GM21390 (cell line): ENCODE measurements at regions not wholly inside any gene's neighbourhood (a gene's known extent, or its start where the extent isn't known, plus 50 kb on each side); places are given as distances from the start of the nearest gene placed in this dataset.
"Not testable (repeated sequence)": the region's sequence is repeated elsewhere in the genome, so short reads cannot be mapped to it uniquely, and the experiment has no call there.

Source experiments
- ATAC-seq: cut with Tn5 transposase; IDR thresholded peaks from one replicate; pipeline ENCODE4 v1.9.1; 2021; ENCODE audit not compliant: unreplicated experiment

DNA sequence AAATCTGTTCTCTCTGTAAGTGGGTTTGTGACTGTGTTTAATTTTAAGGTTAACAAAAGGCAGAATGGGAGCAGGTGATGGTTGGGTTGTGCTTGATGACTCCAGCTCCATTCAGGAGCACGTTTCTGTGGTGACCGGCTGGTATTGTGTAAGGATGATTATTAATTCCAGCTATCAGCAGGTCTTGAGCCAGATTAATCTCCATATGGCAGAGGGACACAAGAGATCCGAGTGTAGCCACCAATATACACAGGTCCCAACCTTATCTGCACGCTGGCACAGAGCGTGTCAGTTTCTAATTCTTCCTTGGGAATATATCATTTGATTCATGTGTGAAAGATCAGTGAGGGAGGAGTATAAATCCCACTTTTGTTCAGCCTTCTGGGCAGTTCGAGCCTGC is 199.0 kb upstream of the DCC start:
- no peak for ATAC-seq

DNA sequence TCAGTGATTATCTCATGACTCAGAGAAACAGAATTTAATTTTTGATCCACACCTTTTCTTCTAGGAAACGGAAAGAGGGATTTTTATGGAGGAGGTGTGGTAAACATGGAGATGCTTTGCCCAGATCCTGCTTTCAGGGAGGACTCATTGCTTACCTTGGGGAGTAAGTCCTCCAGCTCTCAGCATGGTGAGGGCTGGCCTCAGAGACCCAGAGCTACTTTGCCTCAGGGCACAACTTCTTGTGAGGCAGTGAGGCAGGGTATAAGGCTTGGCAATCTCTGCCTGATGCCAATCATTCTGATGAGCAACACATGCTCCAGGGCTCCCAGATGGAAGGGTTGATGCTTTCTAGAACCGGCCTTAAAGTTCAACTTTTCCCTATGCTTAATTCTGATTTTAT is 189.9 kb upstream of the DCC start:
- ATAC-seq: no peak

DNA sequence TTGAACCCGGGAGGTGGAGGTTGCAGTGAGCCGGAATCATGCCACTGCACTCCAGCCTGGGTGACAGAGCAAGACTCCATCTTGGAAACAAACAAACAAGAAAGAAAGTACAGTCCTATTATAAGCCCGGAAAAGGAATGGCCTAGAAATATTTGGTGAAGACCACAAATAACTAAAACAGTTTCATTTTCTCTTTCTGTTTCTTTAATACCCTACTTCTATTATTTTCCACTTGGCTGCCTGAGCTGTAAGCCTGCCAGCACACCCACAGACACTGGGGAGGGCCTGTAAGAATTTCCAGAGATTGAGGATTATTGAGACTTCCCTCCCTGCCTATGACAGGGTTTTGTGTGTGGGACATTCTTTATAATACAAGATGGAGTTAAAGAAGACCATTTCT is 188.0 kb upstream of the DCC start:
- no peak for ATAC-seq

DNA sequence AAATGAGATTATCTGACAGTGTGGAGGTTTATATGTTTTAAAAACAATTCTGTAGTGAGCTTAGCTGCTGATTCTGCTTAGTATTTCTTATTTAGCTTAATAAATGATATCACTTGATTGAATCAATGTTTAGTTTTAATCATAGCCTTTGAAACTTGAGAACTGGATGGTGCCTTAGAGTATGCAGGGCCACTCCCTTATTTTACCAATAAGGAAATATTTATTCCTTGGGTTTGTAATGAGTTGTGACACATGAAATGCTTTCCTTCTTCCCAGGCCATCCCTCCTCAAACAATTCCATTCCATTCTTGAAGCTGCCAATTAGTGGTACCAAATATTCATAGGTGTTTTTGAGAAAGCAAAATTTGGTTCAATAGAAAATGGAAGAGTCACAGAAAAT is 183.8 kb upstream of the DCC start:
- ATAC-seq: no peak

DNA sequence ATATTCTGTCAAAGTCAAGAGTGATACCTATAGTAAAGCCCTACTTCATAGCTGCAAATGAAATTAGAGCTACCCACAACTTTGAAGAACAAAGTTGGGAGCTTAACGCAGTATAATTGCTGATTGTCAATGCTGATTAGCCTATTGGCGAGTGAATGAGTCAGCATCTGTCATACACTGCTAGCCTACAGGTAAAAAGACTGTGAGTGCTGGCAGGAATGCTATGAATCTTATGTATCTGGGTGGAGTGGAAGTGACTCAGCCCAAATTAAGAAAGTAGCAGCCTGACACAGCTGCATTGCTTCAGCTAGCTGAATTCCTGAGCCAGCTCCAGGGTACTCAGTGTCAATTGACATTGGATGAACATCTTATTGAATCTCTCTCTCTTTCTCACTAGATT is 179.4 kb upstream of the DCC start:
- ATAC-seq: no peak

DNA sequence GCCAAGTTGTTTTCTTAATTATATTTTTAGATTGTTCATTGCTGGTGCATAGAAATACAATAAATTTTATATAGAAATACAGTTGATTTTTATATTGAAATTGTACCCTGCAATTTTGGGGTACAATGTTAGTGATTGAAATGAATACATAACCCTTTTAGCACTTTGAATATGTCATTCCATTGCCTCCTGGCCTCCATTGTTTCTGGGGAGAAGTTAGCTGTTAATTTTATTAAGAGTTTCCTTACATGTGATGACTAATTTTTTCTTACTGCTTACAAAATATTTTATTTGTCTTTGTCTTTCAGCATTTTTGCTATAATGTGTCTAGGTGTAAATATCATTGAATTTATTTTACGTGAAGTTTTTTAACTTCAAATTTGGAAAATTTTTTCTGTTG is 176.5 kb upstream of the DCC start:
- no peak for ATAC-seq

DNA sequence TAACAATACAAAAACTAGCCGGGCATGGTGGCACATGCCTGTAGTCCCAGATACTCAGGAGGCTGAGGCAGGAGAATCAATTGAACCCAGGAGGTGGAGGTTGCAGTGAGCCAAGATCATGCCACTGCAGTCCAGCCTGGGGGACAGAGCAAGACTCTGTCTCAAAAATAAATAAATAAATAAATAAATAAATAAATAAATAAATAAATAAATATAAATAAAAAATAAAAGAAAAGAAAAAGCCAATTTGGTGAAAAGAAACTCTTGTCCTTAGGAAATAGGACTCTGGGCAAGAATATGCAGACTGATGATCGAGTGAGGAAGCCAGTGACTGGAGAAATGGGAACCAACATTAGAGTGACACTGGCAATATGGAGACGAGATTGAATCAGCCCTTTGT is 171.9 kb upstream of the DCC start:
- not testable (repeated sequence) for ATAC-seq

DNA sequence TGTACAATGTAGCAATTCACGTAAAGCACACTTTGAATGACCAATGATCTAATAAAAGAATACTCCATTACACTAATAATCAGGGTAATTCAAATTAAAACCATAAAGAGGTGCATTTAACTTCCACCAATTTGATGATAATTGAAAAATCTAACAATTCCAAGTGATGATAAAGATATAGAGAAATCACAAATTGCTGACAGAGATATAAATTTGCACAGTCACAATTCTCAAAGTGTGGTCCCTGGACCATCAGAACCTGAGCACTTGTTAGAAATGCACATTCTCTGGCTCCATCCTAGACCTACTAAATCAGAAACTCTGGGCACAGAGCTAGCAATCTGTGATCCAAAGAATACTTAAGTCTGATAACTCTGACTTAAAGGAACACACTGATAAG is 165.8 kb upstream of the DCC start:
- no peak for ATAC-seq

DNA sequence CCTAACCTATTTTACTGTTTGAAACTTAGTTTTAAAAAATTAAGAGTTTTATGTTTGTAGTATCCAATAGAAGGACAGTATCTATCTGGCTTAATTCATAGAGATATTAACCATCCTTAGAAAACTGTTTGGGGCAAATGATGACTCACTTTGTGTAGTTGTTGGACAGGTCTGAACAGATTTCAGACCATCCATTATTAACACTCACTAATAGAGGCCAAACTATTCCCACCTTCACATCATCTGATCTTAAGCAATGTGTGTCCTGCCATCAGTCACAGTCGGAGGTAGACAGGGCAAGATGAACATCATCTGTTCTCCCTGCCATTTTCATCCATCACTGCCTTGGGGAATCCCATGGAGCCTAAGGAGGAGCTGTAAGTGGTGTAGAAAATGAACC is 164.6 kb upstream of the DCC start:
- no peak for ATAC-seq

DNA sequence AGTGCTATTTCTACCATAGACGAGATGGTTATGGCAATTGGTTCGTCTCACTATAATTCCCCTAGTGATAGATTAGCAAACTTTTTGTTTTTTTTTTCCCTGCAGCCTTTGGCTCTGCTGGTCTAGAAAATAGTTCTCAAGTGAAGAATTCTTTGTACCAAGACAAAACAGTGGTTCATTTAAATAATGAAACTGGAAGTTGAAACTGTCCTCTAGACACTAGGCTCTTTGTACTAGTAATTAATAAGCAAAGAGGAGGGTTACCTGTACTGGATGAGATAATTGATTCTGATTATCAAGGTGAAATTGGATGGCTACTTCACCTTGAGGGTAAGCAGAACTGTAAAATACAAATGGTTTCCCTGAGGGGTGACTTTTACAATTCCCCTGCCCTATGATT is 156.9 kb upstream of the DCC start:
- ATAC-seq: no peak

DNA sequence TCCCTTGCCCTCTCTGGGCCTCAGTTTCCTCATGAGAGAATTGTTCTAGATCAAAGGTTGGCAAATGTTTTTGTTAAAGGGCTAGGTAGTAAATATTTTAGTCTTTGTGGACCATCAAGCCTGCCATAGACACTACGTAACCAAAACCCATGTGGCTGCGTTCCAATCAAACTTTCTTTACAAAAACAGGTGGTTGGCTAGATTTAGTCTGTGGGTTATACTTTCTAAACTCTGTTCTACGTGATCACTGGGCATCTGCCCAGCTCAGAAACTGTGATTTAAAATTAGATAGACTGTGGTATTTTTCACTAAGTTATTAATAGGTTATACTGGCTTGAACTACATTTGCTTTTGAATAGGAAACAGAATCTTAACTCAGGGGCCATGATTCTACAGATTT is 149.8 kb upstream of the DCC start:
- no peak for ATAC-seq

DNA sequence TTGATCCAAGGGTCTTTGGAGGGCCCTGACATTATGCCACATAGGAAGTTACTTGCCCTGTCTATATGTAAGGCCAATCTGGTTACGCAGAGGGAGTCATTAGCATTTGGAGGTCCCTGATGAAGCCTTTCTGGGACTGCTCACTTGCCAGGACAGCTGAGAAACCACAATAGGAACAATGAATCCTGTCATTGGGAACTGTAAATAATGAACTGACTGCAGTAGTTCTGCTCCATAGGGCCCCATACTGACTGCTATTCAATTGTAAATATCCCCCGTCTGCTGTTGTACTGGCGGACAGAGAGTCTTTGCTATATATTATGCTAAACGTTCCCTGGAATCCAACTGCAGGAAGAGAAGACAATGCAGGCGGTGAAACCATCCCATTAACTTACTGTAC is 149.4 kb upstream of the DCC start:
- ATAC-seq: no peak

DNA sequence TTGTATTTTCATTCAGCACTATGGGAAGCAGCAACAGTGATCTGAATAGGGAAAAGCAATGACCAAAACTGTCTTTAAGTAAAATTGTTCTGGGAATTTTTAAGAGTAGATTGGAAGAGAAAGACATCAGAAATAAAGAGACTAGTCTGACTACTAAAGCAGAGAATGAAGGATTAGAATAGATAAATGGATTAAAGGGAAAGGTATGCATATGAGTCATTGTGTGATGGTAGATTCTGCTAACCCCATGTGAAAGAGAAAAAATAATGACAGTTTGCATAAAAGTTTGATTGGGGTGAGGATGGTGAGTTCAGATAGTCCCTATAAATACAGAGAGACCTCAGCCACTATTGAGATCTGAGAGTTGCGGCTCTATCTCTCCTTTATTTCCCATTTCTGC is 139.6 kb upstream of the DCC start:
- no peak for ATAC-seq

DNA sequence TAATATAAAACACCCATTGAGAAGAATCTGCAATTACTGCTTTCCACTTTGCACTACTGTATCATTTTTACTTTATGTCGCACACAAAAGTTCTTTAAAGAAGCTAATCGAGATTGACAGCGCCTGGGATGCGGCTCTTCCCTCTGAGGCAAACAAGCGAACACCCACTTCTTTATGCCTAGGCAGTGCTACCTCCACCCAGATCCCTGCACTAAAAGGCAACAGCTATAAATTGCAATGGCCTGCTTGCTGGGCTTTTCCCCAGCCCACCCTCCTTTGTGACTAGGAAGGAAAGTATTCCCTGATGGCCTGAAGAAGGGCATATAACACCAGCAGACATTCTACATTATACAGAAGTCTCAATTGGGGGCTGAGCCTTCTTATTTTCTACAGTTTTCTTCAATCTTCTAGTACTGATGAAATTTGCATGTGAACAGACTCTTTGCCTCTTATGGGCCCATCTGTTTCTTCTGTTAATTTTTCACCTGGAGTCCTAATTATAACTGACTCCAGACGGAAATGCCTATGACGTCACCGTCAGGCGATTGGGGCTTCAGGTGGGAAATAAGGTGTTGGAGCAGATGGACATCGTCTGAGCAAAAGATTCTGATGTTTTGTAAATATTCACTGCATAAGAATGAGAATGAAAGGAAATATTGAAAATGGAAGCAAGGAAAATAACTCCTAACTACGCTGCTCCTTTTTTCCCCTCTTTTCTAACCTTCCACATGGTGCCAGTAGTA is 138.9 kb upstream of the DCC start:
- ATAC-seq: no peak

DNA sequence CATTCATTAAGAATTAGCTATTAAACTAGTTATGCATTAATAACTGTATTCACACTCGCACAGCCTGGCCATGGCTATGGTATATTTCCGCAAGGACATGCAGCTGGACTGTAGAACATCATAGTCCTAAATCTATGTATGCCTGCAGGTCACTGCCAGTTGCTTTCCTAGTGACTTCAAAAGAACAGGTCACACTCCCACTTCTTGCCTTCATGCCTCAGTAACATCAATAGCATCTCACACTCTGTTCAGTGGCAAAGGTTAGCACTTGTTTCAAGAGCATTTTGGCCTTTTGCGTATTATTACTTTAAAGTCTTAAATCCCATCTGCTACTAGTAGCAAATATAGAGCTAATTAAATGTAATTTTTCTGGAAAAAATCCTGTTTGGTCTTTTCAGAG is 131.4 kb upstream of the DCC start:
- no peak for ATAC-seq

DNA sequence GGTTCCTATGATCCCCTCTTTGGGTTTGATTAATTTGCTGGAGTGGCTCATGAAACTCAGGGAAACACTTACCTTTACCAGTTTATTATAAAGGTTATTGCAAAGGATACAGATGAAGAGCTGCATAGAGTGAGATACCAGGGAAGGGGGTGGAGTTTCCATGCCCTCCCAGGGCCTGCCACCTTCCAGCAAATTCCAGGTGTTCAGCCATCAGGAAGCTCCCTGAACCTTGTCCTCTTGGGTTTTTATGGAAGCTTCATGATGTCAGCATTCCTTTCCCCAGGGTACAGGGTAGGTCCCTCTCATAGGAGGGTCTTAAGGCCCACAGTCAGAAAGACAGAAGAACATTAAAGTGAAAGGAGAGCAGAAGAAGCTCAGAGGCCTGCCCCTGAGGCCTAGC is 123.9 kb upstream of the DCC start:
- ATAC-seq: no peak

DNA sequence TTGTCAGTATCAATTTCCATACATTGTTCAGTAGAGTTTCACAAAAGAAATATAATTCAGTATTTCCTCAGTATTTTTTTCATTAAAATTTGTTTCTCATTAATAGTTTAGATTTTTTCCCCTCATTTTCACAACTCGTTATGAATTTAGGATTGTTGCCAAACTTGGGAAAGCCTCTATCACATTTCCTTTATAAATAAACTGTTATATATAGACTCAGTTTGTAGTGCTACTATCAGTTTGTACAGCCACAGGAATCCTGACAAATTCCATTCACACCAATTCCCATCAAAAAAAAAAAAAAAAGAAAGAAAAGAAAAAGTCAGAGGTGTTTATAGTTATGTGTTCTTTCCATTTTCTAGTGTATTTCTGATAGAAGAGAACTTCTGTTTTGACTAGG is 123.3 kb upstream of the DCC start:
- ATAC-seq: no peak

DNA sequence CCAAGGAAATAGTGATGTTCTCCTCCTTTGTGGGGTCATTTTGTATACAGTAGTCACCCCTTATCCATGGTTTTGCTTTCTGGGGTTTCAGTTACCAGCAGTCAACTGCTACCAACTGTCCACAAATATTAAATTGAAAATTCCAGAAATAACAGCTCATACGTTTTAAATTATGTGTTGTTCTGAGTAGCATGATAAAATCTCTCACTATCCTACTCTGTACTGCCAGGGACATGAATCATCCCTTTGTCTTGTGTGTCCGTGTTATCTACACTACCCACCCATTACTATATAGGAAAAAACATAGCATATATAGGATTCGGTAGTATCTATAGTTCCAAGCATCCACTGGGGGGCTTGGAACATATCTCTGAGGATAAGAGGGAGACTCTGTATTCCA is 120.9 kb upstream of the DCC start:
- no peak for ATAC-seq

DNA sequence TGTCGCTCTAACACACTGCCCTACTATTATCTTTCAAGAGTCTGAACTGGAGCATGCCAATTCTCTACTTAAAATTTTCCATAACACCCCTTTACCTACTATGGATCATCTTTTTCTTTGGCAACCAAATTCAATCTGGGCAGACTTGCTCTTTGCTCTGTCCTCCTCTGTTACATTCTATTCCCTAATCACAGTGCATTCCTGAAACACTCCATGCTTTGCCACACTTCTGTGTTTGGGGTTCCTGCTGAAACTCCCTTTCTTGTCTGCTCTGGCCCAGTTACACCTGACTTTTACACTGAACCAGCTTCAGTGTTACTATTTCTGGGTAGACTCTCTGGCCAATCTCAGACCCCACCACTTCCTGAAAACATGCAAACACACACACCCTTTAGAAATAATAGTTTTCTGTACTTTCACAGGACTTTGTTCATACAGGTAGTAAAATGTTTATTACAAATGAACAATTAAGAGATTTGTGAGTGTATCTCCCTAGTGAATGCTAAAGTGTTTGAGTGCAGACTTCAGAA is 119.9 kb upstream of the DCC start:
- ATAC-seq: no peak

DNA sequence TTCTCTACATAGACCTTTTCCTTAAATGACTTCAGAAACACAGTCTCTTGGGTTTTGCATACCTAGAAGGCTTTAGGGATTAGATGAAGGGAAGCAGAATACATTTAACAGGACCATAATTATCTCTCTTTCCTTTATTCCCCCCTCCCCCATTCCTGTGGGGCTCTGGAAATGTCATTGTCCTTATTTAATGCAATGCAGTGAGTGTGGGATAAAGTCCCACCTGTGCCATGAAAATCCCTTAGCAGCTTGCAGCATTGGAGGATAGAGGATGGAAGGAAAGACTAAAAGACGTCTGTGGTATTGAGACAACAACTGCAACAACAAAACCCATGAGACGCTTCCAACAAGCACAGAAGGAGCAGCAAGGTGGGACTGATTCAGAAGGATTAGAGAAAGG is 117.8 kb upstream of the DCC start:
- no peak for ATAC-seq

DNA sequence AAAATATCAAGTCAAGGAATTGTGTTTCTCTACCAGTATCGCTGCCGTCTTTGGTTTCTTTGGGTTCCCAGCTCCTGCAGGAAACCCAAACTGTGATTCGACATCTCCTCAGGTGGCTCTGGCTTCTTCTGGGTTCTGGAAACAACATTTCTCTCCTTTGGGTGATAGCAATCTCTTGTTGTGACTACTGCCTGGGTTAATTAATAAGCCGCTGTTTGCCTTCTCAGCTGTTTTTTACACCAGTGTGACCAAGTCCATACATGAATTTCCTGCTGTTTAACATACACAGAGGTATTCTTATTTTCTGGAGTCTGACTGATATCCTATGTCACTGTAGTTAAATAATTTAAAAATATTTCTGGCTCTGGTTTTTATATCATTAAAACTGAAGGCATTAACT is 112.5 kb upstream of the DCC start:
- ATAC-seq: no peak

DNA sequence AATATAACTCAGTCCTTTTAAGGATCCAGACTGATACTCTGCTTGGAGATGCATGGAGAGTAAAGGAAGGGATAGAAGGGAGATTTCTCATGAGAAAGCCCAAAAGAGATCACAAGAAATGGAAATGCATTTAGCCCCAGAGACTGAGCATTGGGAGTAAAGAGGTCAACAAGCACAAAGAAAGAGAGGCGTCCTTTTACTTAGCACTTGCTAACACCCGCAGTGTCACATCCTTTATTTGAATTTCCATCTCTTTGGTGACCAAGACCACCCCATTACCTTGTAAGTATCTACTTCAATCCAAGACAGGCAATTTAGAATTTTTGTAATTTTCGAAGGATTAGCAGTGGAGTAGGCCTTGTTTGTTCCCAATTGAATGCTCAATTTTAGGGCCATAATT is 111.8 kb upstream of the DCC start:
- no peak for ATAC-seq

DNA sequence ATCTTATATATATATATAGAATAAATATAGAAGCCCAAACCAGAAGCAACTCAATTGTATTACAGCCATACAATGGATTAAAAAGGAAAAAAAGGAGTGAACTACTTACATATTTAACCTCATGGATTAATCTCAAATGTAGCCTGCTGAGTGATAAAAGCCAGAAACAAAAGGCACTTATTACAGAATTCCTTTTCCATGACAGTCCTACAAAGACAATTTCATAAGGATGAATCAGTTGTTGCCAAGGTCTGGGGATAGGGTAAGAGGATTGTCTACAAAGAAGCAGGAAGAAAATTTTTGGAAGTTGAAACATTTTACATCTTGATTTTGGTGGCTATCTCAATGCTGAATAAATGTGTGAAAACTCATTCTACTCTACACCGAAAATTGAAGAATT is 103.9 kb upstream of the DCC start:
- no peak for ATAC-seq
